NT2/D1 (cell line): ENCODE measurements at regions not wholly inside any gene's neighbourhood (a gene's known extent, or its start where the extent isn't known, plus 50 kb on each side); places are given as distances from the start of the nearest gene placed in this dataset.

ENCODE experiments used
- SUZ12 ChIP-seq: IDR thresholded peaks from 2 replicates; pipeline ENCODE4 v1.6.1; 2011; ENCODE audit not compliant: insufficient read length, insufficient read depth; ENCODE audit errors: extremely low read depth
- YY1 ChIP-seq: IDR thresholded peaks from 2 replicates; pipeline ENCODE4 v1.6.1; 2011; ENCODE audit not compliant: insufficient read length, insufficient read depth
- ZNF274 ChIP-seq: IDR thresholded peaks from 2 replicates; pipeline ENCODE4 v1.6.1; 2011; ENCODE audit warnings: mild to moderate bottlenecking, low read depth, low read length

DNA sequence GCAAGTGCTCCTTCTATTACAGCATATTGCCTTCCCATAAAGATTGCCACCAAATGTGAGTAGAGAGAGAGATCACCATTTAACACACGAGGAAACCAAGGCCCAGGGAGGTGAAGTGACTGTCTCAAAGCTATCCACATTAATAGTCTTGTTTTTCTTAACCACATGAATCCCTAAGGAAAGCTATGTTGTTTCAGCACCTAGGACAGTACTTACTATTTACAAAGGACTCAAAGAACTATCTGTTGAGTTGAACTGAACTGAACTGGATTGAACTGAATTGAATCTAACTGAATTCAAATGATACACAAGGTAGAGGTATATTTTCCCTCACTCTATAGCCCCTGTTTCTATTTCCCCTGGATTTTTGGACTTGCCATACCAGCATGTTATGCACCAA lies 430.4 kb downstream of the CAAP1 start:
- TF ChIP-seq SUZ12 (no peak), ZNF274 (no peak), YY1 (no peak)
